Neural crest cell (in vitro differentiated cells): ENCODE measurements at regions not wholly inside any gene's neighbourhood (a gene's known extent, or its start where the extent isn't known, plus 50 kb on each side); places are given as distances from the start of the nearest gene placed in this dataset.
"Not testable (repeated sequence)": the region's sequence is repeated elsewhere in the genome, so short reads cannot be mapped to it uniquely, and the experiment has no call there.

ENCODE experiments used
- DNase-seq: peaks from one replicate; pipeline ENCODE4 v3.0.0; 2021; ENCODE audit warnings: low read depth, mixed read lengths, low spot score
- H3K27ac Mint-ChIP-seq: one replicate; pipeline ENCODE4 v1.8.0; 2021; ENCODE audit warnings: mild to moderate bottlenecking, mixed read lengths; ENCODE audit not compliant: unreplicated experiment
- H3K27me3 Mint-ChIP-seq: 2 replicates; pipeline ENCODE4 v1.8.0; 2021; ENCODE audit warnings: low read depth, mild to moderate bottlenecking, mixed read lengths
- H3K36me3 Mint-ChIP-seq: 2 replicates; pipeline ENCODE4 v1.8.0; 2021; ENCODE audit warnings: low read depth, mild to moderate bottlenecking, mixed read lengths
- H3K4me1 Mint-ChIP-seq: 2 replicates; pipeline ENCODE4 v1.8.0; 2021; ENCODE audit warnings: mixed read lengths
- H3K4me3 Mint-ChIP-seq: one replicate; pipeline ENCODE4 v1.8.0; 2021; ENCODE audit warnings: mild to moderate bottlenecking, mixed read lengths
- H3K9me3 Mint-ChIP-seq: 2 replicates; pipeline ENCODE4 v1.8.0; 2021; ENCODE audit warnings: mixed read lengths
- CTCF ChIP-seq: fragments of 200-600 bp; sonication (generic); conservative IDR thresholded peaks from 2 replicates; pipeline ENCODE4 v1.5.0; 2021; ENCODE audit warnings: antibody characterized with exemption, mild to moderate bottlenecking

DNA sequence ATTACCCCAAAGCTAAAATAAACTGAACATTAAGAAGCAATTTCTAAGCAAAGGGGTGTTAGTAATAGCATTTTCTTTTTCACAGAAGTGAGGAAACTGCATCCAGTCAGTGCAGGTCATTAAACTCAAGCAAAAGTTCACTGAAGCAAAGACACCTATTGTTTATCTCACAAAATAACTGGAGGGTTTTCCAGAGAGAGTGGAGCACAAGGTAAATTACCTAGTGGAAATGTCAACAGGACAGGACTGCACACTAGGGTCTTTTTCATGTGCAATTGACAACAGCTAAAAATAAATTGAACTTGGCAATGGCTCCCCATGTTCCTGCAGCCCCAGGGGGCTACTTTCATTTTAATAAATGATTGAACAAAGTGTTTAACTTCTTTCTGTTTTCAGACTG lies 742.0 kb downstream of the GALC start:
- H3K36me3 Mint-ChIP-seq: no peaks in the 10 kb centered on the region
- H3K27ac Mint-ChIP-seq: no peak overlapping the region
- H3K9me3 Mint-ChIP-seq: peaks cover 8% of the 10 kb centered on the region
- no peaks in the 10 kb centered on the region for H3K27me3 Mint-ChIP-seq
- TF ChIP-seq CTCF: no peak
- no peak overlapping the region for H3K4me3 Mint-ChIP-seq
- DNase-seq: no peak
- H3K4me1 Mint-ChIP-seq: no peaks in the 10 kb centered on the region

- H3K27ac Mint-ChIP-seq: no peak overlapping the region
- H3K4me3 Mint-ChIP-seq: no peak overlapping the region
- no peak for DNase-seq
- H3K27me3 Mint-ChIP-seq: no peaks in the 10 kb centered on the region
- H3K4me1 Mint-ChIP-seq: peaks cover 12% of the 10 kb centered on the region
- peaks cover under 1% of the 10 kb centered on the region for H3K9me3 Mint-ChIP-seq
- TF ChIP-seq CTCF: no peak
- no peaks in the 10 kb centered on the region for H3K36me3 Mint-ChIP-seq
Observed at GRCh38 chr14:87241018-87241768, 751.8 kb downstream of the GALC start.

- H3K27ac Mint-ChIP-seq: peak overlapping the region; percentile 22
- H3K4me1 Mint-ChIP-seq: peaks cover 12% of the 10 kb centered on the region
- not testable (repeated sequence) for H3K27me3 Mint-ChIP-seq, H3K4me3 Mint-ChIP-seq, DNase-seq, H3K36me3 Mint-ChIP-seq, H3K9me3 Mint-ChIP-seq
Observed at GRCh38 chr14:87240319-87240718, 752.7 kb downstream of the GALC start.

GRCh38 chr14:87233806-87234384 lies 759.1 kb downstream of the GALC start:
- Mint-ChIP-seq H3K4me1 (no peaks in the 10 kb centered on the region), H3K4me3 (no peak overlapping the region), H3K27ac (no peak overlapping the region), H3K36me3 (peaks cover 6% of the 10 kb centered on the region), H3K27me3 (no peaks in the 10 kb centered on the region), H3K9me3 (peaks cover 7% of the 10 kb centered on the region)
- no peak for TF ChIP-seq CTCF
- no peak for DNase-seq

DNA sequence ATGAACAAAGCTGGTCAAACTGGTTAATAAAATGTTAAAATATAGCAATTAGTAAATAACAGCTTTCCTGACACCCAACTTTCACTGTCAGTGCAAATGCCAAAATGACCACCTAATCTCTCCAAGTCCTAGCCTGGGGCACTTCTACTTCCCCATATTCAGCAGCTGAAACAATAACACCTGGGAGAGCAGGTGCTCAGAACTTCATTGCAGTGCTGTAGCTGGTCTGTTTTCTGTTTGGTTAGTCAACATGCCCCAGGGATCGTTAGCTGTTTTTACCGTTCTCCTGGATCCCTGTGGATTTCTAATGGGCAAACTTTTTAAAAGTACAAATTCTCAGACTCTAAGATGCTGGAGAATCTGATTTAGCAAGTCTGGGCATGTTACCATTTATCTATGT lies 759.7 kb downstream of the GALC start:
- no peak for TF ChIP-seq CTCF
- no peaks in the 10 kb centered on the region for H3K4me1 Mint-ChIP-seq
- H3K27me3 Mint-ChIP-seq: no peaks in the 10 kb centered on the region
- peaks cover 6% of the 10 kb centered on the region for H3K36me3 Mint-ChIP-seq
- H3K9me3 Mint-ChIP-seq: peaks cover 7% of the 10 kb centered on the region
- H3K4me3 Mint-ChIP-seq: no peak overlapping the region
- no peak for DNase-seq
- H3K27ac Mint-ChIP-seq: no peak overlapping the region

- H3K9me3 Mint-ChIP-seq: peaks cover 9% of the 10 kb centered on the region
- no peak overlapping the region for H3K27ac Mint-ChIP-seq
- H3K27me3 Mint-ChIP-seq: no peaks in the 10 kb centered on the region
- no peak for TF ChIP-seq CTCF
- peaks cover 6% of the 10 kb centered on the region for H3K36me3 Mint-ChIP-seq
- no peaks in the 10 kb centered on the region for H3K4me1 Mint-ChIP-seq
- no peak for DNase-seq
- no peak overlapping the region for H3K4me3 Mint-ChIP-seq
Observed at GRCh38 chr14:87231336-87232026, 761.5 kb downstream of the GALC start.
